Astrocyte of the cerebellum (primary cell): ENCODE measurements at regions not wholly inside any gene's neighbourhood (a gene's known extent, or its start where the extent isn't known, plus 50 kb on each side); places are given as distances from the start of the nearest gene placed in this dataset.

Experiments used
- DNase-seq: peaks from one replicate; pipeline ENCODE4 v3.0.0-alpha.2; 2011; ENCODE audit warnings: low read depth
- H3K4me3 ChIP-seq: 2 replicates; pipeline ENCODE4 v1.5.1; 2011; ENCODE audit warnings: mild to moderate bottlenecking, low read depth, low read length, moderate library complexity
- in situ Hi-C: cut with HindIII; loops from 2 replicates; pipeline ENCODE4 v1.10.0; 2017; ENCODE audit warnings: low sequenced_read_pairs
- TF ChIP-seq, protein P1 (sequence below): IDR thresholded peaks from 2 replicates; pipeline ENCODE4 v1.5.1; 2012; ENCODE audit warnings: low read length, low read depth, moderate library complexity, mild to moderate bottlenecking; ENCODE audit errors: missing control alignments

DNA sequence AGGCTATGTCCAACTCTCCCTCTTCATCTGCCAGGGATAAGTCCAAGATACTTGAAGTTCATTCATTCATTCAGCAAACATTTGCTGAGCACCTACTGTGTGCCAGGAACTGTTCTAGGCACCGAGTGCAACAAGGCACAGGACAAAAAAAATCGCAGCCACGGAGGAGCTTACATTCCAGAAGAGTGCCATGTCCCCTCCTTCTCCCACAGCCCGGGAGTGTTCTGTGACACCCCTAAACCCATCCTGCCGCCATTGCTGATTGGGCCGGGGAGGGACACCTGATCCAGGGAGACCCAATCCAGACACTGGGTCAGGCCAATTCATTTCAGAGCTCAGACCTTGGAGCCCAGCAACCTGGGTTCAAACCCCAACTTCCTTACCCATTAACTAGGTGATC is 58.1 kb upstream of the NEURL1B start:
- no peak for DNase-seq
- in situ Hi-C loops = no loop called here
- H3K4me3 ChIP-seq = no peak overlapping the region
- TF ChIP-seq, protein P1, sequence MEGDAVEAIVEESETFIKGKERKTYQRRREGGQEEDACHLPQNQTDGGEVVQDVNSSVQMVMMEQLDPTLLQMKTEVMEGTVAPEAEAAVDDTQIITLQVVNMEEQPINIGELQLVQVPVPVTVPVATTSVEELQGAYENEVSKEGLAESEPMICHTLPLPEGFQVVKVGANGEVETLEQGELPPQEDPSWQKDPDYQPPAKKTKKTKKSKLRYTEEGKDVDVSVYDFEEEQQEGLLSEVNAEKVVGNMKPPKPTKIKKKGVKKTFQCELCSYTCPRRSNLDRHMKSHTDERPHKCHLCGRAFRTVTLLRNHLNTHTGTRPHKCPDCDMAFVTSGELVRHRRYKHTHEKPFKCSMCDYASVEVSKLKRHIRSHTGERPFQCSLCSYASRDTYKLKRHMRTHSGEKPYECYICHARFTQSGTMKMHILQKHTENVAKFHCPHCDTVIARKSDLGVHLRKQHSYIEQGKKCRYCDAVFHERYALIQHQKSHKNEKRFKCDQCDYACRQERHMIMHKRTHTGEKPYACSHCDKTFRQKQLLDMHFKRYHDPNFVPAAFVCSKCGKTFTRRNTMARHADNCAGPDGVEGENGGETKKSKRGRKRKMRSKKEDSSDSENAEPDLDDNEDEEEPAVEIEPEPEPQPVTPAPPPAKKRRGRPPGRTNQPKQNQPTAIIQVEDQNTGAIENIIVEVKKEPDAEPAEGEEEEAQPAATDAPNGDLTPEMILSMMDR = no peak

DNA sequence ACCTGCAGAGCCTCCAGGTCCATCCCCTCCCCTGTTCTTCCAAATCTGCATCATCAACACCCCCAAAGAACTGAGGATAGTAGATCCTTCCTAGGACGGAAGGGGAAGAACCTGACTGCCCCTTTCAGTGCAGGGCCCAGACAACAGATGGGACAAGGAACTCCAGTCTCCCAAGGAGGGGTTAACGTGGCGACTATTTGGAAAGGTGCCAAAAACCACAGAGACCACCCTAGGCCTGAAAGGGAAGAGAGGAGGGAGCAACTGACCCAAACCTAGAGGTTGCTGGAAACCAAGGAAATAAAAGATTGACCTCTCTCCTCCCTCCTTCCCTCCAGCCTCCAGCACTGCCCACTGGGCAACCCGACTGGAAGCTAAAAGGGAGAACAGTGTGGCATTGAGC is 59.7 kb upstream of the NEURL1B start:
- no peak for DNase-seq
- no peak overlapping the region for H3K4me3 ChIP-seq
- in situ Hi-C loops = no loop called here
- TF ChIP-seq, protein P1 = no peak

DNA sequence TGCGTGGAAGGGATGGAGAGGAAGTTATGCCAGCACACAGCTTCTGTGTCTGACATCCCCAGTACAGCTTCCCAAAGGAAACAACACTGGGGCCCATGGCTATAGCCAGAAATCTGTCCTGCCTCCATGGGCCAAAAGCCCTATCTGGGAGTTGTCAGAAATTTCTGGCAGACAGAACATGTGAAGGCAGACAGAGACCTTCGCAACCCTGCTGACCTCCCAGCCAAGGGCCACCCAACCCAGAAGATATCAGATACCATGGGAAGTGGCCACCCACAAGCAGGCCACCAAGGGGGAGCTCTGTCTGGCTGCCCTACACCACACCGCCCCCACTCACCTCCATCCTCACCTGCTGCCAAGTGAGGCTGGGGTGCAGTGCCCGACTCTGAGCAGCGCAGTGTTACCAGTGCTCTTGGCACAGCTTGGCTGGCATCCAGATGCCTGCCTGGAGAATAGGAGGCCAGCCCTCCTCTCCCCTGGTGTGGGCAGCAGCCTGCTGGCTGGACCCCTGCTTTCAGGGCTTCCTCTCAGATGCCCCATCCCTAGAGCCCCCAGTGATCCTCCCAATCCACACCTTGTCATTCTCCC is 61.6 kb upstream of the NEURL1B start:
- in situ Hi-C loops = loop anchor here (5.0 kb wide), 1 partner anchor 33 kb away; no protein-coding TSS in a partner anchor
- no peak for DNase-seq
- no peak overlapping the region for H3K4me3 ChIP-seq
- TF ChIP-seq, protein P1 = no peak

DNA sequence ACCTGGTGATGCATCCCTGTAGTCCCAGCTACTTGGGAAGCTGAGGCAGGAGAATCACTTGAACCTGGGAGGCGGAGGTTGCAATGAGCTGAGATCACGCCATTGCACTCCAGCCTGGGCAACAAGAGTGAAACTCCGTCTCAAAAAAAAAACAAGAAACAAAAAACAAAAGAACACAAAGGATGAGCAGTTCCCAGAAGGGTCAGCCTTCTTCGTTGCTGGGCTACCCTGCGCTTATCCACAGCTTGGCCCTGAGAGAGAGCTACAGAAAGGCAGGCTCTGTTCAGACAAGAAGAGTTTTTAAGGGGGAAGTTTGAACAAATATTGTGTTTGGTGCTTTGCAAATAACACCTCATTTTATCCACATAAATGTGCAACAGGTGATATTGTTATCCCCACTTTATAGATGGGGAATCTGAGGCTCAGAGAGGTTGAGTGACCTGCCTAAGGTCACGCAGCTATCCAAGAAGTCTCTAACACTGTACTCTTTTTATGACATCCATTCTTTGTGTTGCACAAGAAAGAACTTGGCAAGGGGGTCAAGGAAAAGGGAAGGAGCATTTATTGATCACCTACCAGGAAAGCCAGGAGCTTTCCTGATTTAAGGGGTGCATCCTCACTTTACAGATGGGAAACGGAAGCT is 63.7 kb upstream of the NEURL1B start:
- TF ChIP-seq, protein P1 = no peak
- no peak for DNase-seq
- no peak overlapping the region for H3K4me3 ChIP-seq
- in situ Hi-C loops = loop anchor here (5.0 kb wide), 1 partner anchor 35 kb away; no protein-coding TSS in a partner anchor

DNA sequence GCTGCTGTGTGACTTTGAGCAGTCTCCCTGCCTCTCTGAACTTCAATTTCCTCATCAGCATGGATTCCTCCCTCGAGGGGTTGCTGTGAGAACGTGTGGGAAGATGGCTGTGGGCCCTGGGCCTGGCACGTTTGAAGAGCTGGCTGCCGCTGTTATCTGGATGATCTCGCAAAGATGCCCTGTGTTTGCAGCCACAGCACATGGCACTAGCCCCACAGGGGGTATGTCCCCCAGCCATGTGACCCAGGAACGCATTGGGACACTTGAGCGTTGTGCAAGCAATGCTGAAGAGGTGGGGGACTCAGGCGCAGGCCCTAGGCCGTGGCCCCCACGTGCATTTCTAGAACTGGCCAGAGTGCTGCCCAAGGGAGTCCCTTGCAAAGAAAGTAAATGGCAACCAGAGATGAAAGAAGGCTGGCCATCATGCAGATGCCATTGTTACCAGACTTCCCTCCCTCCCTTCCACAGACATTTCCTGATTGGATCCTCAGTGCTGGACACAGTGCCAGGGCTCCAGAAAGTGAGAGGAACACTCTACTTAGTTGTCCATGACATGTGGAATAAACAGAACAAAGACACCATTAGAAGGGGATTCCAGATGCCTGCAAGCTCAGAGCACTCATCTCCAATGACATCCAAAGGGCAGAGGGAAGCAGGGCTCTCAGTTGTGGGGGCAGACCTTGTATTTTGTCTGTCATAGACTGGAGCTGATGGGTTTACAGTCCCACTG is 65.1 kb upstream of the NEURL1B start:
- H3K4me3 ChIP-seq = no peak overlapping the region
- DNase-seq = no peak
- TF ChIP-seq, protein P1 = no peak
- in situ Hi-C loops = loop anchor here (5.0 kb wide), 1 partner anchor 36 kb away; no protein-coding TSS in a partner anchor

DNA sequence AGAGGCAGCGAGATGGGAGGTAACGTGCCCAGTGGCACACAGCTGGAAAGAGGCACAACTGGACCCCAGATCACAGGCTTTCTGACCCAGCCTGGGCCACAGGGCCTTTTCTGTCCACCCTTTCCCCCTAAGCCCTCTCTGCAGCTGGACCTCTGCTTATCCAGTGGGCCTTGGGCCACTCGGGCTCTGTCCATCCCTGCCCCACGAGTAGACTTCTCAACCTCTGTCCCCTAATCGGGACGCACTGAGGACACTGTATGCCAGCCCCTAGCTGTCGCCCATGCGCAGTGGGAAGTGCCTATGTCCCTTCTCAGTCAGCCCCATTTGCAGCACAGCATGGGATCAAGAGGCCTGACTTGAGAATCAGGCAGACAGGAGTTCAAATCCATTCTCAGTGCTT is 65.6 kb upstream of the NEURL1B start:
- no peak for DNase-seq
- H3K4me3 ChIP-seq = no peak overlapping the region
- in situ Hi-C loops = loop anchor here (5.0 kb wide), 1 partner anchor 37 kb away; no protein-coding TSS in a partner anchor
- TF ChIP-seq, protein P1 = no peak
